Right renal cortex interstitium (tissue), 3 donors: ENCODE measurements at regions not wholly inside any gene's neighbourhood (a gene's known extent, or its start where the extent isn't known, plus 50 kb on each side); places are given as distances from the start of the nearest gene placed in this dataset.

Source experiments
- DNase-seq, 3 donors: peaks; one replicate each; pipeline ENCODE4 v3.0.0-alpha.2; 2013; ENCODE audit warnings: low read depth in 3 of 3, low spot score in 2 of 3

DNA sequence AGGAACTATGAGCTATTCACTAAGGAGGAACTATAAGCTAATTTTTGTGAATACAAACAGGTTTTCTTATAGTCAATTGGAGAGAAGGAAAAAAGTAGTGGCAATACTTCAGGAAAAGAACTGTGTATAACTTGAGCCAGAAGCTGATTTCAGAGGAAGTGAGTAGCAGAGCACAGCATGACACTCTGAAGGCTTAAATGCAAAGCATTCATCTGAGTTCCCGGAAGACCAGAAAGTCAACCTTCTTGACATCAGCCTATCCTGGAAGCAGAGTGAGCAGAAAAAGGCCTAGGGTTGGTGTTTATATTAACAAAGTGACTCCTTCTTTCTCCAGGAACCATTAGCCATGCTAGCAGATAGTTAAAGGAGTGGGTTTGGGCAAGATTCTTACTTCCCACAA lies 545.2 kb downstream of the MRPL39 start:
- no peak for DNase-seq

- no peak for DNase-seq
Measured at GRCh38 chr21:25054689-25055088, 552.6 kb downstream of the MRPL39 start.

DNA sequence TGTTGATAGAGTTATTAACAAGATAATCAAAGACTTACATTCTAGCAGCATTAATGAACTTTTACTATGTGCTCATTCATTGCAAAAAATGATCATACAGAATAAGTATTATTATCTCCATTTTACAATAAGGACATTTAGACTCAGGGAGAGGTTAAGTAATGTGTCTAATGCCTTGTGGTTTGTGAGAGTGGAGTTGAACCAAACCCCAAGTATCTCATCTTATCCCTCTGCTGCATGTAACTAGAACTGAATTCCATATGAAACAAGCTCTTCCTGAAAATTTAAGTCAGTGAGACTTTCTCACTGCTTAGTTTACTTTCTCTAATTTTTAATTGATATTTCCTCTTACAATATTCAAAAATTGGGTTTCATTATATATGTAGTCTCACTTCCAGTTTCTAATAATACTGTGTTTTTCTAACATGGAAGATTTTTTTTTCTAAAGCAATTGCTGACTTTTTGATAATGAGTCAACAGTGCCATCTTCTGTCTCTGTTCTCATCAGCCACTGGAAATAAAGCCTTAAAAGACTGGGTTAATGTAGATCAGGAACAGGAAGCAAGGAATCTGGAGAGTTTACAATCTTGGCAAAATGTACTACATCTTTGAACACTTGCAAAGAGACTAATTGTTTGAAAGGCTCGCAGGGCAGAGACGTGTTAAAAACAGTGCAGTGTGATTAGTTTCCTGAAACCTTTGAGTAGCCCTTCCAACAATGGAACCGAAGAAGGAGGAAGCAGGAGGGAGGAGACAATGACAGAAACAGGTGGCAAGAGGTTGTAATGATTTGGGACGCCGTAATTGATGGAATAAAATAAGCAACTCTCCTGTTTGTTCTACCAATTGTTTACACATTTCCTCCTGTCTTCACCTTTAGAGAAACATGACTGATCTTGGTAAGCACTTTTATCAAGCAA lies 567.6 kb downstream of the MRPL39 start:
- DNase-seq = peak in 2 of 3 donors; percentile 10 to 21

GRCh38 chr21:25036775-25037174 lies 570.5 kb downstream of the MRPL39 start:
- DNase-seq = no peak

DNA sequence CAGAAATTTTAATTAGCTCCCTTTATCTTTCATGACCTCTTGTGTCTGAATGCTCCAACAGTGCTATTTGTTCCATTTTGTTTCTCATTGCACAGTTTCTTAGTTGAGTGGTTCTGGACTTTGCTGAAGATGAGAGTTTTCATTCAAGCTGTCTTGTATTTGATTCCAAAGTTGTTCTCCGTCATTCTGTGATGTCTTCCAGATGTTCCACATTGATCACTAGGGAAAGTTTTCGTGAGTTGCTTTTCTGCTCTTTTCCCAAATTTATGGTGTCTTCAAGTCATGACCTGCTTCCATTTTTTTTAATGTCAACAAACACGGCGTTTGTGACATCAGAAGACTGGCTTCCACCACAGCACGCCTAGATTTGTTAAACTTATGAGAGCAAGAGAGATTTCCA lies 575.5 kb downstream of the MRPL39 start:
- DNase-seq = no peak

GRCh38 chr21:25029580-25029979 lies 577.7 kb downstream of the MRPL39 start:
- no peak for DNase-seq

- no peak for DNase-seq
Measured at GRCh38 chr21:25025596-25025995, 581.7 kb downstream of the MRPL39 start.

DNA sequence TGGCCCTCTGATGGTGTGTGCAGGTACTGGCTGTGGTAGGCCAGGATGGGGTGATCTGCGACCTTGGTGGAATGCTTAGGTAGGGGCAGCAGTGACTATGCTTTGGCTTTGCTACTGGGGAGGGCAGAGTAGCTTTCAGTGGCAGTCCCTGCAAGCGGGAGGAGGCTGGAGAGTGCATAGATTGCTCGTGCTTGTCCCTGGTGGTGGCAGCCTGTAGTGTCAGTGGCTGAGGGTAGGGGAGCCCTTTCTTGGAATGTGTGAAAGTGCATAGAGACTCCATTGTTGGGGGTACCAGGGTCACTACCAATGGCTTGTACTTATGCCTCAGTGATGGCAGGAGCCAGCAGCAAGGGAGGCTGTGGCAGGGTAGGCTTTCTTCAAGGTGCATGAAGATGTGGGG lies 582.6 kb downstream of the MRPL39 start:
- no peak for DNase-seq

- no peak for DNase-seq
Measured at GRCh38 chr21:25005388-25005787, 601.9 kb downstream of the MRPL39 start.

GRCh38 chr21:25002676-25003075 lies 604.6 kb downstream of the MRPL39 start:
- no peak for DNase-seq

DNA sequence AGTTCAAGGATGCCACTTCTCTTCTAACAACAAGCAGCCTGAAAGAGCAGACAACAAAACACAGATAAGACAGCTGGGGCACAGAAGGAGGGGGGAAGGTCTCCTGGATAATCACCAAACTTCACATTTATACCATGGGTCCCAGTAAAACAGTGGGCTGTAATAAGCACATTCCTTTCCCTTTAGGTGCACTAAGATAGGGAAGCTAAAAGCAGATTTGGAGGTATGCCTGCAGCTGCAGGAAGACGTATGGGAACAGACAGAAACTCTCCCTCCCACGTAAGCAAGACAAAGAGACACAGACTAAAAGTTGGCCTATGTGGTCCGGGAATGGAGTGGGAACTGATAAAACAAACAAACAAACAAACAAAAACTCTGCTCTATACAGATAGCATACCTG lies 612.1 kb downstream of the MRPL39 start:
- no peak for DNase-seq

GRCh38 chr21:24994717-24995116 lies 612.6 kb downstream of the MRPL39 start:
- no peak for DNase-seq

DNA sequence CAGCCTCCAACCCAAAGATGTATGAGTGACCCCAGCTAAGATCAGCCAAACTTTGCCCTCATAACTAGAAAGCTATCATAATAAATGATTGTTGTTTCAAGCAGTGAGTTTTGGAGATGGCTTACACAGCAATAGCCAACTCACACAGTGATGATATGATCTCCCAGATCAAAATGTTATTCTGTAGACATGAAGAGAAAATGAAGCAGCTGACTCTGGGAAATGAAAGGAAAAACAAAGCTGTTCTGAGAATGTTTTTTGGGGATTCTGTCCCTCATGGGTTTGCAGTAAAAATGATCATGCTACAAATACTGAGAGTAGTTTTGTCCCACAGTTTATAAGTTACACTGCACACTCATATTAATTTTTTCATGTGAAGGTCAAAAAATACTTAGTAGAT lies 617.8 kb downstream of the MRPL39 start:
- no peak for DNase-seq

DNA sequence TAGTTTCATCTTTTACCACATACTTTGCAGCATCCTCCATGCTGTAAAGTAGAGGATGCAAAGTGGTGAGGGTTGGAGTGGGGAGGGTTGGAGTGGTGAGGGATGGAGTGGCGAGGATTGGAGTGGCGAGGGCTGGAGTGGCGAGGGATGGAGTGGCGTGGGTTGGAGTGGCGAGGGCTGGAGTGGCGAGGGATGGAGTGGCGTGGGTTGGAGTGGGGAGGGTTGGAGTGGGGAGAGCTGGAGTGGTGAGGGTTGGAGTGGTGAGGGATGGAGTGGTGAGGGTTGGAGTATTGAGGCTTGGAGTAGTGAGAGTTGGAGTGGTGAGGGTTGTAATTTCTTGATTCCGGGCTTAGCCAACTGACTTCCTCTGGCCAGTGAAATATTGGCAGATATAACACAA lies 618.3 kb downstream of the MRPL39 start:
- no peak for DNase-seq

DNA sequence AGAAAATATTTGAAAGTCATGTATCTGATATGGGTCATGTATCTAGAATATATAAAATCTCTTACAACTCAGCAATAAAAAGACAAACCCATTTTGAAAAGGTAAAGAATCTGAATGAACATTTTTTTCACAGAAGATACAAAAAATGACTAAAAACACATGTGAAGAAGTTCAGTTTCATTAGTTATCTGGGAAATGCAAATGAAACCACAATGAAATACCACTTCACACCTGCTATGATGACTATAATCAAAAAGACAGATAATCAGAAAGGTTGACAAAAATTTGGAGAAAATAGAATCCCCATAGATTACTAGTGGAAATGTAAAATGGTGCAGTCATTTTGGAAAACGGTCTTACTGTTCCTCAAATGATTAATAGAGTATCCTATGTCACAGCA lies 631.0 kb downstream of the MRPL39 start:
- no peak for DNase-seq

DNA sequence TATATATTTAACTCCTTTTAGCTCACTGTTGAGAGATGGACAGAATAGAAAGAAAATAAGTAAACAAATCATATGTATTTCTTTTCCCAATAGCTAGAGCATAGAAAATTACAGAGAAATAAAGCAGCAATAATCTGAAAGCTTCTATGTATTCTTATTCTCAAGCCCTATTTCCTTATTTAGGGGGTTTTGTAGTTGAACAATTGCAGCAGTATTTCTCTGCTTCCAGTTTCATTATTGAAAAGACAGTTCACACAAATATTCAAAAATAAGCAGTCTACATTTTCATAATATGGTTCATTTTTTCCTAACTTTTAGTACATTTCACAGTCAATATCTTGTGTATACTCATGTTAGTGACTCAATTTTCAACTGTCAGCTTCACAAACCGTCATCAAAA lies 638.2 kb downstream of the MRPL39 start:
- DNase-seq = no peak

GRCh38 chr21:24955275-24955961 lies 651.9 kb downstream of the MRPL39 start:
- no peak for DNase-seq

DNA sequence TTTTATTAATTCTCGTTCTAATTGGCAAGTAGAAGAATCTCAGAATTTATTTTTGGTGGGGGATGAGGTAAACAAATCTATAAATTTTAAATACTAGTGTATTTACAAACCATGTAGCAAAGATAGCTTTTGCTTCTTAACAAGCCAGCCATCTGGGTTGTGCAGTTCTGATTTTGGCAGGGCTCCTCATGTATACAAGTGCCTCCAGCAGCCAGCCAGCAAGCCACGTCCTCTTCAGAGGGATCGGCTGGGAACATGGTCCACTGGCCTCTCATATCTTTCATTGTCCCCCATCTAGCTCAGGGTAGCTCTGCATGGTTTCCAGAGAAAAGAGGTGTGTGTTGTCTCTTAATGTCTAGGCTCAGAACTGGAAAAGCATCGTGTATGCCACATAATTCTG lies 659.1 kb downstream of the MRPL39 start:
- no peak for DNase-seq

DNA sequence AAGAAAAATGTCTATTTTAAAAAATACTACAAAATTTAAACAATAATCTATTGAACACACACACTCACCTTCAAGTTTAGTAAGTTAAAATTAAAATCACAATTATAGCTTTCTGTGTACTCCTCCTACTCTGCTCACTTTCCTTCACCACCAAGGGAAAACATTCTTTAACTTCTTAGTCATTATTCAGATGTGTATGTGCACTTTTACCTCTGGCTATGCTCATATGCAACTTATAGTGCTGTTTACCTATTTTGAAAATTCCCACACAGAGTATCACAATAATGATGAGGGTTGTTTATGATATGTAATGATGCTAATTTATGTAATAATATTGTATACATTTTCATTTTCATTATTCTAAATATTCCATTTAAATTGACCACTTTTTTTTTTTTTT lies 661.4 kb downstream of the MRPL39 start:
- no peak for DNase-seq

DNA sequence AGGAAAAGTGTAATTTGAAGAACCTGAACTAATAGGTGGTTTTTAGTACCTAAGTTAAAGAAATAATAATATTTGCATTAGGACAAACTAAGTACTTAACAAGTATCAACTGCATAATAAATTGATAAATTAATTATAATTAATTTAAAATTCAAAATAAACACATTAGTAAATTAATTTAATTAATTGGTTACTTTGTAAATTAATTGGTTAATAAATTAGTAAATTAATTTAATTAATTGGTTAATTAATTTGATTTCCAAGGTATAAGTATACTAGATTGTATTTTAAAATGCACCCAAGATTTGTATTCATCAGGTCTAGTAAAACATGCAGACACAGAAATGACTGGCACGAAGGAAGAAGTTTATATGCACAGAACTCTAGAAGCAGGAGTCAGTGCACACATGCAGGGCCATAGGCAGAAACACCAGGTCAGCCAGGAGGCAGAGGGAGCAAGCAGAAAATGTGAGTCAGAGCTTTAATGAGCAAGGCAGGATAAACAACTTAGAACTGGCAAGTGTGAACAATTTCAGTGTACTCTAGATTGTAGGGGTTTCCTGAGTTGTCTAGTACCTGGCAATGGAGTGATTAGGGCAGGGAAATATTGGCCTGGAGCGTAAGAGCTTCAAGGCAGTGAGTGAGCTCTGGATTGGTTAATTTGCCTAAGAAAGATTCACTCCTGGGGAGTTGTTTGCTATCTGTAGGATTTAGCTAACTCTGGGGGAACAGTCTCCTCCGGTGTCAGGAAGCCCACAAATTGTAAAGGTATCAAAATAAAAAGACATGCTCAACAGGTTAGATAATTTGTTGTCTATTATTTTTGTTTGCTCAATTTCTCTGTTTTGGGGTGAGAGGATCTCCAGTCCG lies 665.7 kb downstream of the MRPL39 start:
- no peak for DNase-seq

DNA sequence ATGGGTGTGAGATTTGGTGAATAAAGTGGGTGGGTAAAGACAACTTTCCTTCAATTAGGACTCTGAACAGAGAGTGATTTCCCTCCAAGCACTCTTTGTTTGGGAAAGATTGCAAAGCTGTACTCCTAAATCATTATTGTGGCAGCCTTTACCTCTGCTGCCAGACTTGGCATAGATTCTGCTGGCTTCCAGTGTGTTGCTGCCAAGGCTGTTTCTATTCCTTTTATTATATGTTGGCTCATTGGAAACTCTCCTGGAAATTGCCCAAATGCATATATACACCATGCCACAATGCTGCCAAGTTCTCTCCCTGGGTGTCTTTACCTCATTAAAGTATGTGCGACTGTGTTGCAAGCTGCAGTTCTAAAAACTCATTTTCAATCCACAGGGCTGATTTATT lies 668.0 kb downstream of the MRPL39 start:
- DNase-seq = no peak
